Panc1 (cell line): ENCODE measurements at regions not wholly inside any gene's neighbourhood (a gene's known extent, or its start where the extent isn't known, plus 50 kb on each side); places are given as distances from the start of the nearest gene placed in this dataset.

Source experiments
- ATAC-seq: fragments of 200-7000 bp; cut with Tn5 transposase; 2 replicates; pipeline ENCODE4 v1.9.1; 2020; ENCODE audit warnings: mild to moderate bottlenecking, moderate library complexity
- BruUV-seq: library from RNA; stranded (reverse); fragments of 400-500 nt; replicated peaks from 2 replicates; lab custom pipeline; 2021; lab: Mats Ljungman, UMichigan
- CTCF ChIA-PET: fragments of 300-600 bp; sonication (Branson Sonifier 250); formaldehyde crosslinking; loops from one replicate; lab custom pipeline; 2022; ENCODE audit warnings: antibody characterized with exemption; lab: Charles Lee
- POLR2A ChIA-PET: fragments of 300-600 bp; sonication (Branson Sonifier 250); formaldehyde crosslinking; loops from one replicate; lab custom pipeline; 2022; ENCODE audit warnings: antibody characterized with exemption; lab: Charles Lee
- DNase-seq: peaks from one replicate; pipeline ENCODE4 v3.0.0-alpha.2; 2010; ENCODE audit warnings: low read depth, low spot score
- H3K27ac ChIP-seq: 2 replicates; pipeline ENCODE4 v1.5.1; 2011; ENCODE audit warnings: mild to moderate bottlenecking, low read length, inconsistent platforms
- H3K27me3 ChIP-seq: fragments of 200-500 bp; sonication (Bioruptor generic); 2 replicates; pipeline ENCODE4 v1.6.0; 2014; ENCODE audit warnings: low read length, inconsistent platforms; ENCODE audit not compliant: control insufficient read depth, insufficient read depth
- H3K36me3 ChIP-seq: fragments of 200-500 bp; sonication (Bioruptor generic); 2 replicates; pipeline ENCODE4 v1.5.1; 2014; ENCODE audit warnings: inconsistent platforms, mild to moderate bottlenecking, low read length, moderate library complexity; ENCODE audit not compliant: control insufficient read depth, insufficient read depth
- H3K4me1 ChIP-seq: 2 replicates; pipeline ENCODE4 v1.5.1; 2011; ENCODE audit warnings: inconsistent platforms, mild to moderate bottlenecking, low read length, moderate library complexity; ENCODE audit not compliant: control insufficient read depth, insufficient read depth
- H3K4me3 ChIP-seq, 2 experiments: 2 replicates each; pipeline ENCODE4 v1.5.1; 2011 to 2012; ENCODE audit warnings: low read depth in 2 of 2, low read length in 2 of 2, mild to moderate bottlenecking in 2 of 2, inconsistent platforms in 1 of 2, moderate library complexity in 1 of 2
- H3K9me3 ChIP-seq: fragments of 200-500 bp; sonication (Bioruptor generic); 2 replicates; pipeline ENCODE4 v1.5.1; 2014; ENCODE audit warnings: low read depth, mild to moderate bottlenecking, inconsistent platforms, low read length, moderate library complexity; ENCODE audit not compliant: control insufficient read depth, insufficient read depth
- CTCF ChIP-seq: fragments of 450-650 bp; IDR thresholded peaks from 2 replicates; pipeline ENCODE4 v1.5.1; 2017; ENCODE audit warnings: mild to moderate bottlenecking
- POLR2AphosphoS5 ChIP-seq: IDR thresholded peaks from 2 replicates; pipeline ENCODE4 v1.6.1; 2012; ENCODE audit warnings: mild to moderate bottlenecking, low read depth, low read length, moderate library complexity
- REST ChIP-seq, 2 experiments: IDR thresholded peaks; 2 replicates each; pipeline ENCODE4 v1.6.1; 2011 to 2012; ENCODE audit warnings: low read depth in 2 of 2, control low read depth in 1 of 2, low read length in 1 of 2, mild to moderate bottlenecking in 1 of 2, moderate library complexity in 1 of 2; ENCODE audit not compliant: insufficient read depth in 1 of 2
- SIN3A ChIP-seq: IDR thresholded peaks from 2 replicates; pipeline ENCODE4 v1.6.1; 2012; ENCODE audit warnings: low read depth, mild to moderate bottlenecking, low read length, moderate library complexity, borderline replicate concordance; ENCODE audit not compliant: insufficient read depth
- TCF7L2 ChIP-seq: IDR thresholded peaks from 2 replicates; pipeline ENCODE4 v1.6.1; 2011; ENCODE audit warnings: mild to moderate bottlenecking, low read depth, low read length, inconsistent platforms
- in situ Hi-C: cut with HindIII; loops from 2 replicates; pipeline ENCODE4 v1.10.0; 2016; ENCODE audit warnings: low sequenced_read_pairs, low pct_unique_long_range_greater_than_20kb
- intact Hi-C: fragments of 100-400 bp; cut with micrococcal nuclease; formaldehyde crosslinking; loops from one replicate; pipeline ENCODE4 v1.10.0; 2022; ENCODE audit not compliant: unreplicated experiment

GRCh38 chr9:82560457-82560904 is 502.5 kb downstream of the RASEF start:
- TF ChIP-seq SIN3A (no peak), CTCF (no peak), REST (IDR thresholded peaks at IDR 0.05; ENCODE audit: insufficient read depth in 1 of 2, low read depth in 2 of 2, low read length in 1 of 2) (no peak), POLR2AphosphoS5 (no peak), TCF7L2 (no peak)
- Histone ChIP-seq H3K36me3 (no peaks in the 10 kb centered on the region), H3K9me3 (no peaks in the 10 kb centered on the region), H3K4me3 (no peak overlapping the region), H3K4me1 (no peaks in the 10 kb centered on the region), H3K27me3 (no peaks in the 10 kb centered on the region), H3K27ac (no peak overlapping the region)
- in situ Hi-C loops (no loop called here), intact Hi-C loops (no loop called here)
- ChIA-PET CTCF (no interaction called here), POLR2A (no interaction called here)
- no TSS peak for BruUV-seq
- DNase-seq (no peak), ATAC-seq (no peak)

GRCh38 chr9:82563094-82563493 is 499.8 kb downstream of the RASEF start:
- no peaks in the 10 kb centered on the region for H3K27me3 ChIP-seq
- no peaks in the 10 kb centered on the region for H3K36me3 ChIP-seq
- no peak for ATAC-seq
- H3K27ac ChIP-seq = no peak overlapping the region
- in situ Hi-C loops (no loop called here), intact Hi-C loops (no loop called here)
- no peaks in the 10 kb centered on the region for H3K9me3 ChIP-seq
- DNase-seq = no peak
- BruUV-seq = no TSS peak
- no peak for TF ChIP-seq CTCF
- POLR2A ChIA-PET = no interaction called here
- CTCF ChIA-PET = no interaction called here
- H3K4me1 ChIP-seq = no peaks in the 10 kb centered on the region
- H3K4me3 ChIP-seq = no peak overlapping the region

- Histone ChIP-seq H3K4me1 (no peaks in the 10 kb centered on the region), H3K36me3 (no peaks in the 10 kb centered on the region), H3K4me3 (no peak overlapping the region), H3K27me3 (no peaks in the 10 kb centered on the region), H3K27ac (no peak overlapping the region), H3K9me3 (no peaks in the 10 kb centered on the region)
- in situ Hi-C loops (no loop called here), intact Hi-C loops (no loop called here)
- ChIA-PET POLR2A (no interaction called here), CTCF (no interaction called here)
- ATAC-seq = no peak
- no TSS peak for BruUV-seq
- TF ChIP-seq CTCF (no peak), TCF7L2 (no peak), POLR2AphosphoS5 (no peak)
- DNase-seq = no peak
Observed at GRCh38 chr9:82563841-82564240, 499.1 kb downstream of the RASEF start.
